Neuronal stem cell (in vitro differentiated cells): ENCODE measurements at regions not wholly inside any gene's neighbourhood (a gene's known extent, or its start where the extent isn't known, plus 50 kb on each side); places are given as distances from the start of the nearest gene placed in this dataset.

Experiments used
- DNase-seq: peaks from one replicate; pipeline ENCODE4 v3.0.0-alpha.2; 2013; ENCODE audit warnings: low spot score
- H2AFZ ChIP-seq: one replicate; pipeline ENCODE4 v1.6.1; 2013; ENCODE audit warnings: mild to moderate bottlenecking, low read length, inconsistent platforms
- H2AK5ac ChIP-seq: 2 replicates; pipeline ENCODE4 v1.6.1; 2013; ENCODE audit warnings: low read depth, mild to moderate bottlenecking, inconsistent platforms, low read length, moderate library complexity, mixed read lengths
- H2BK120ac ChIP-seq: 2 replicates; pipeline ENCODE4 v1.6.1; 2013; ENCODE audit warnings: low read depth, mild to moderate bottlenecking, inconsistent platforms, low read length, moderate library complexity, mixed read lengths
- H2BK12ac ChIP-seq: one replicate; pipeline ENCODE4 v1.6.1; 2013; ENCODE audit warnings: low read length, inconsistent platforms
- H2BK15ac ChIP-seq: 2 replicates; pipeline ENCODE4 v1.6.1; 2013; ENCODE audit warnings: mild to moderate bottlenecking, low read length, inconsistent platforms, mixed read lengths
- H2BK5ac ChIP-seq: one replicate; pipeline ENCODE4 v1.6.1; 2013; ENCODE audit warnings: inconsistent platforms, mild to moderate bottlenecking, low read length, moderate library complexity
- H3K14ac ChIP-seq: one replicate; pipeline ENCODE4 v1.6.1; 2013; ENCODE audit warnings: low read length, inconsistent platforms
- H3K18ac ChIP-seq: 2 replicates; pipeline ENCODE4 v1.6.1; 2013; ENCODE audit warnings: low read length, inconsistent platforms
- H3K23ac ChIP-seq: 2 replicates; pipeline ENCODE4 v1.6.1; 2013; ENCODE audit warnings: low read depth, mild to moderate bottlenecking, mixed read lengths, low read length, inconsistent platforms; ENCODE audit not compliant: poor library complexity
- H3K27ac ChIP-seq: replicated peaks from 3 replicates; pipeline ENCODE4 v1.5.1; 2013; ENCODE audit warnings: low read length, inconsistent platforms
- H3K27me3 ChIP-seq, 3 experiments: 2 replicates each; pipeline ENCODE4 v1.6.1; 2013; ENCODE audit warnings: low read length in 3 of 3, mild to moderate bottlenecking in 2 of 3, inconsistent platforms in 1 of 3, low read depth in 1 of 3, mixed read lengths in 1 of 3, moderate library complexity in 1 of 3; ENCODE audit not compliant: control insufficient read depth in 3 of 3, insufficient read depth in 3 of 3
- H3K36me3 ChIP-seq, 2 donors: replicated peaks in 1 of 2; 2 replicates each; pipeline ENCODE4 v1.6.1; 2013; ENCODE audit warnings: low read length in 2 of 2; ENCODE audit not compliant: control insufficient read depth in 2 of 2, insufficient read depth in 2 of 2
- H3K4ac ChIP-seq: 2 replicates; pipeline ENCODE4 v1.6.1; 2013; ENCODE audit warnings: inconsistent platforms, mild to moderate bottlenecking, low read length, moderate library complexity
- H3K4me1 ChIP-seq, 2 donors: 1 replicate in 1 of 2; 2 replicates in 1 of 2; pipeline ENCODE4 v1.6.1; 2013; ENCODE audit warnings: low read length in 2 of 2, low read depth in 1 of 2; ENCODE audit not compliant: control insufficient read depth in 2 of 2, insufficient read depth in 1 of 2
- H3K4me2 ChIP-seq: one replicate; pipeline ENCODE4 v1.6.1; 2013; ENCODE audit warnings: mild to moderate bottlenecking, low read length, inconsistent platforms; ENCODE audit not compliant: insufficient read depth, poor library complexity, severe bottlenecking
- H3K4me3 ChIP-seq, 2 donors: 2 replicates each; pipeline ENCODE4 v1.5.1; 2013; ENCODE audit warnings: low read length in 2 of 2, mild to moderate bottlenecking in 2 of 2, inconsistent platforms in 1 of 2, moderate library complexity in 1 of 2
- H3K79me1 ChIP-seq: one replicate; pipeline ENCODE4 v1.6.1; 2013; ENCODE audit warnings: low read depth, mild to moderate bottlenecking, inconsistent platforms, low read length, moderate library complexity
- H3K9ac ChIP-seq: one replicate; pipeline ENCODE4 v1.6.1; 2013; ENCODE audit warnings: mild to moderate bottlenecking, low read depth, low read length, inconsistent platforms; ENCODE audit not compliant: poor library complexity
- H3K9me3 ChIP-seq, 2 donors: replicated peaks in 1 of 2; 2 replicates each; pipeline versions ENCODE3 to v1.6.1; 2013; ENCODE audit warnings: low read length in 2 of 2, mild to moderate bottlenecking in 2 of 2, inconsistent platforms in 1 of 2, low read depth in 1 of 2, mixed read lengths in 1 of 2, moderate library complexity in 1 of 2; ENCODE audit not compliant: control insufficient read depth in 2 of 2, insufficient read depth in 1 of 2
- H4K8ac ChIP-seq: one replicate; pipeline ENCODE4 v1.6.1; 2013; ENCODE audit warnings: low read depth, mild to moderate bottlenecking, inconsistent platforms, low read length, moderate library complexity
- H4K91ac ChIP-seq: one replicate; pipeline ENCODE4 v1.6.1; 2013; ENCODE audit warnings: low read length, low read depth, mild to moderate bottlenecking, inconsistent platforms; ENCODE audit not compliant: poor library complexity
- WGBS, 2 donors: extraction: QIAGEN DNeasy Blood & Tissue Kit; methylation state at CpG; one replicate each; pipeline ENCODE4 v1.1.7; 2013; ENCODE audit warnings: missing lambda C conversion rate in 2 of 2, mixed read lengths in 1 of 2; ENCODE audit not compliant: insufficient read length in 2 of 2, insufficient replicate concordance in 1 of 2; ENCODE audit errors: extremely low coverage in 2 of 2; 5-methylcytosine and 5-hydroxymethylcytosine counted together

- H2BK12ac ChIP-seq = no peak overlapping the region
- H3K18ac ChIP-seq = no peak overlapping the region
- no peak overlapping the region for H2BK120ac ChIP-seq
- peaks cover 0 to 3% of the 10 kb centered on the region in 2 donors for H3K4me1 ChIP-seq
- no peak for DNase-seq
- WGBS, 2 donors = no CpG with 5 or more reads among the region's 2 CpGs
- H4K8ac ChIP-seq = no peak overlapping the region
- H2AK5ac ChIP-seq = no peak overlapping the region
- no peak overlapping the region for H2BK15ac ChIP-seq
- no peak overlapping the region for H3K23ac ChIP-seq
- no peaks in the 10 kb centered on the region for H3K27me3 ChIP-seq
- H3K79me1 ChIP-seq = no peaks in the 10 kb centered on the region
- H2BK5ac ChIP-seq = no peak overlapping the region
- no peak overlapping the region for H4K91ac ChIP-seq
- H3K27ac ChIP-seq = no peak overlapping the region
- H3K4ac ChIP-seq = no peak overlapping the region
- no peak overlapping the region for H3K4me2 ChIP-seq
- H3K36me3 ChIP-seq = no peaks in the 10 kb centered on the region
- no peak overlapping the region for H3K4me3 ChIP-seq
- no peak overlapping the region for H2AFZ ChIP-seq
- no peak overlapping the region for H3K9ac ChIP-seq
- H3K14ac ChIP-seq = no peak overlapping the region
- H3K9me3 ChIP-seq = no peaks in the 10 kb centered on the region
Measured at GRCh38 chr7:16092711-16093110, 328.6 kb downstream of the CRPPA start.

DNA sequence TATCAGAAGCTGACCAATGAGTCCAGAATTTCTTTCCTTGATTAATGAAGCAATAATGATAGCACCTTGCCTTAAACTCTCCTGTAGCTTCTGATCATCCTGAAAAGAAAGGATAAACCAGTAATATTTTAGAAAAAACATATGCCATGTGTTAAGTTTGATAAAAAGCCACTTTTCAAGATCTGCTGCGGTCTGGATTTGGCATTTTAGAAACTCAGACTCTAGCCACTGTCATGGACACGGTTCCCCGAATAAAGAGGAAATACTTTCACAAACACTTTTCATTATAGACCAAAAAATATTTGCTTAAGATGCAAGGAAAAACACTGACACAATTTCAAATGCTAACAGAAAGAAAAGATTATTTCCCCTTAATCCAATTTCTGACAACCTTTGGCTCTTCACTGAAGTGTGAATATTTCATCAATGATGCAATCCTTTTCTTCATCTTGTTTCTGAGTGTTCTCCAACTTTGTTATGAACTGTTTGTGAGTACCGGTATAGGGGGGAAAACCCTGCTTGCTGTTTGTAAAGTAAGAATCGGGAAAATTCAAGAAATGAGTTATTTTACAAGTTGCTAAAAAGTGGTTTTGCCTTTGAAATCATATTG is 329.5 kb downstream of the CRPPA start:
- Histone ChIP-seq H4K8ac (no peak overlapping the region), H2BK120ac (no peak overlapping the region)

DNA sequence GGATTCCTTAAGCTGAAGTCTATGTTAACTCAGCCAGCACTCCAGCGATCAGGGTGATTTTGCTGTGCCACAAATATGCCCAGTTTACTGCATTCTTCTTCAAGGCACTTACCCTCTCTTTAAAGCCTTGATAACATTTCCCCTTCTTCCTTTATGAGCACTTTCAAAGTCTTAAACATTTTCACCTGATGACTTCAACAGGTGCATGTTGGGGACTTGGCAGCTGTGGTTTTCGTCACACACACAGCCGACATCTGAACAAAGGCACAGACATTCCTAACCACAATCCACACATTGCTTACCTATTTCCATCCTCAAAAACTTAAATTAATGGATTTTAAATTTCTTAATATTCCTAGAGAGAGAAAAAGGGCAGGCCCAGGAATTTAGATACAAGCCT is 331.5 kb downstream of the CRPPA start:
- H3K4me1 ChIP-seq = no peaks in the 10 kb centered on the region
- no peak overlapping the region for H3K14ac ChIP-seq
- no peak overlapping the region for H3K23ac ChIP-seq
- H2AK5ac ChIP-seq = no peak overlapping the region
- H4K91ac ChIP-seq = no peak overlapping the region
- no peak overlapping the region for H2BK12ac ChIP-seq
- WGBS, 2 donors = no CpG with 5 or more reads among the region's 3 CpGs
- H3K36me3 ChIP-seq = no peaks in the 10 kb centered on the region
- H3K4me2 ChIP-seq = no peak overlapping the region
- no peak overlapping the region for H3K4ac ChIP-seq
- no peak overlapping the region for H2AFZ ChIP-seq
- no peaks in the 10 kb centered on the region for H3K79me1 ChIP-seq
- H3K27ac ChIP-seq = no peak overlapping the region
- no peak overlapping the region for H3K4me3 ChIP-seq
- no peak overlapping the region for H4K8ac ChIP-seq
- H2BK15ac ChIP-seq = no peak overlapping the region
- no peak overlapping the region for H2BK120ac ChIP-seq
- DNase-seq = no peak
- H2BK5ac ChIP-seq = no peak overlapping the region
- H3K27me3 ChIP-seq = no peaks in the 10 kb centered on the region
- no peak overlapping the region for H3K18ac ChIP-seq
- H3K9me3 ChIP-seq = no peaks in the 10 kb centered on the region
- H3K9ac ChIP-seq = no peak overlapping the region

More for the DNA sequence above, 329.5 kb downstream of the CRPPA start:
- H3K4me2 ChIP-seq = no peak overlapping the region
- H3K4me1 ChIP-seq = peaks cover 0 to 3% of the 10 kb centered on the region in 2 donors
- H3K18ac ChIP-seq = no peak overlapping the region
- no peaks in the 10 kb centered on the region for H3K9me3 ChIP-seq
- no CpG with 5 or more reads among the region's 5 CpGs for WGBS, 2 donors
- H3K9ac ChIP-seq = no peak overlapping the region
- no peak overlapping the region for H3K14ac ChIP-seq
- H2BK12ac ChIP-seq = no peak overlapping the region
- no peak overlapping the region for H2AFZ ChIP-seq
- H4K91ac ChIP-seq = no peak overlapping the region
- H3K27me3 ChIP-seq = no peaks in the 10 kb centered on the region
- H3K4me3 ChIP-seq = no peak overlapping the region
- no peaks in the 10 kb centered on the region for H3K36me3 ChIP-seq
- H2AK5ac ChIP-seq = no peak overlapping the region
- no peak overlapping the region for H2BK5ac ChIP-seq
- no peak for DNase-seq
- no peak overlapping the region for H2BK15ac ChIP-seq
- no peak overlapping the region for H3K4ac ChIP-seq
- no peak overlapping the region for H3K23ac ChIP-seq
- no peaks in the 10 kb centered on the region for H3K79me1 ChIP-seq
- no peak overlapping the region for H3K27ac ChIP-seq

DNA sequence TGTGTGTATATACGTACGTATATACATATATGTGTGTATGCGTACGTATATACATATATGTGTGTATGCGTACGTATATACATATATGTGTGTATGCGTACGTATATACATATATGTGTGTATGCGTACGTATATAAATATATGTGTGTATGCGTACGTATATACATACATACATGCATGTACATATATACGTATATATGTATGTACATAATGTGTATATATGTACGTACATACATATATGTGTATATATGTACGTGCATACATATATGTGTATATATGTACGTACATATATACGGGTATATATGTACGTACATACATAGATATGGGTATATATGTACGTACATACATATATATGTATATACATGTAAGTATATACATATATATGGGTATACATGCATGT is 332.1 kb downstream of the CRPPA start:
- Histone ChIP-seq H2AK5ac (no peak overlapping the region), H3K18ac (no peak overlapping the region), H3K27ac (no peak overlapping the region), H2AFZ (no peak overlapping the region), H3K4me2 (no peak overlapping the region), H3K4me1 (no peaks in the 10 kb centered on the region), H3K23ac (no peak overlapping the region), H3K79me1 (no peaks in the 10 kb centered on the region), H3K36me3 (no peaks in the 10 kb centered on the region), H2BK5ac (no peak overlapping the region), H3K4me3 (no peak overlapping the region), H3K9ac (no peak overlapping the region), H2BK12ac (no peak overlapping the region), H3K4ac (no peak overlapping the region), H4K91ac (no peak overlapping the region), H2BK15ac (no peak overlapping the region), H3K14ac (no peak overlapping the region), H3K9me3 (no peaks in the 10 kb centered on the region), H4K8ac (no peak overlapping the region), H2BK120ac (no peak overlapping the region), H3K27me3 (no peaks in the 10 kb centered on the region)
- WGBS, 2 donors = no CpG with 5 or more reads among the region's 19 CpGs
- DNase-seq = no peak
